ENCODE measurements at regions not wholly inside any gene's neighbourhood (a gene's known extent, or its start where the extent isn't known, plus 50 kb on each side); places are given as distances from the start of the nearest gene placed in this dataset.

GRCh38 chr9:118938581-118938980 lies 430.7 kb downstream of the BRINP1 start:
- CTCF ChIA-PET = interaction anchor here (0.6 kb wide), 2 partner anchors 20 to 780 kb away, joined by 3 read pairs; no protein-coding TSS in a partner anchor
- POLR2A ChIA-PET = no interaction called here
- no peak overlapping the region for H3K4me3 ChIP-seq (ENCODE audit: low read depth, low read length)

GRCh38 chr9:118940473-118940872 lies 428.8 kb downstream of the BRINP1 start:
- ChIA-PET POLR2A (no interaction called here), CTCF (interaction anchor here (0.9 kb wide), 1 partner anchor 927 kb away, joined by 3 read pairs; no protein-coding TSS in a partner anchor)
- no peak overlapping the region for H3K4me3 ChIP-seq (ENCODE audit: low read depth, low read length)
- no peaks in the 10 kb centered on the region for H3K9me3 ChIP-seq (ENCODE audit: control insufficient read depth, insufficient read depth, low read depth, low read length)
- no peaks in the 10 kb centered on the region for H3K36me3 ChIP-seq (ENCODE audit: control insufficient read depth in 2 of 2, insufficient read depth in 1 of 2, low read length in 2 of 2)
- no peaks in the 10 kb centered on the region for H3K4me1 ChIP-seq (ENCODE audit: control insufficient read depth, insufficient read depth, low read length)
- H3K27ac ChIP-seq (ENCODE audit: extremely low read depth, low read depth, low read length) = no peak overlapping the region
- TF ChIP-seq, protein P1, sequence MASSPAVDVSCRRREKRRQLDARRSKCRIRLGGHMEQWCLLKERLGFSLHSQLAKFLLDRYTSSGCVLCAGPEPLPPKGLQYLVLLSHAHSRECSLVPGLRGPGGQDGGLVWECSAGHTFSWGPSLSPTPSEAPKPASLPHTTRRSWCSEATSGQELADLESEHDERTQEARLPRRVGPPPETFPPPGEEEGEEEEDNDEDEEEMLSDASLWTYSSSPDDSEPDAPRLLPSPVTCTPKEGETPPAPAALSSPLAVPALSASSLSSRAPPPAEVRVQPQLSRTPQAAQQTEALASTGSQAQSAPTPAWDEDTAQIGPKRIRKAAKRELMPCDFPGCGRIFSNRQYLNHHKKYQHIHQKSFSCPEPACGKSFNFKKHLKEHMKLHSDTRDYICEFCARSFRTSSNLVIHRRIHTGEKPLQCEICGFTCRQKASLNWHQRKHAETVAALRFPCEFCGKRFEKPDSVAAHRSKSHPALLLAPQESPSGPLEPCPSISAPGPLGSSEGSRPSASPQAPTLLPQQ (tag by site-specific recombination; IDR thresholded peaks at IDR 0.05) = no peak
- no peak for TF ChIP-seq ZSCAN30 (tag by site-specific recombination; IDR thresholded peaks at IDR 0.05)

More at GRCh38 chr9:118938581-118938980, 430.7 kb downstream of the BRINP1 start:
- no peaks in the 10 kb centered on the region for H3K36me3 ChIP-seq (ENCODE audit: control insufficient read depth in 2 of 2, insufficient read depth in 1 of 2, low read length in 2 of 2)
- H3K27ac ChIP-seq (ENCODE audit: extremely low read depth, low read depth, low read length) = no peak overlapping the region
- TF ChIP-seq ZNF792 (tag by site-specific recombination; IDR thresholded peaks at IDR 0.05) = no peak
- no peak for TF ChIP-seq ZNF394 (tag by site-specific recombination; IDR thresholded peaks at IDR 0.05; ENCODE audit: borderline replicate concordance)
- TF ChIP-seq ZNF211 (tag by site-specific recombination; IDR thresholded peaks at IDR 0.05; ENCODE audit: low read depth) = no peak
- no peak for TF ChIP-seq ZNF155 (tag by site-specific recombination; IDR thresholded peaks at IDR 0.05)
- TF ChIP-seq ZNF423 (tag by site-specific recombination; IDR thresholded peaks at IDR 0.05) = no peak
- TF ChIP-seq, protein P2, sequence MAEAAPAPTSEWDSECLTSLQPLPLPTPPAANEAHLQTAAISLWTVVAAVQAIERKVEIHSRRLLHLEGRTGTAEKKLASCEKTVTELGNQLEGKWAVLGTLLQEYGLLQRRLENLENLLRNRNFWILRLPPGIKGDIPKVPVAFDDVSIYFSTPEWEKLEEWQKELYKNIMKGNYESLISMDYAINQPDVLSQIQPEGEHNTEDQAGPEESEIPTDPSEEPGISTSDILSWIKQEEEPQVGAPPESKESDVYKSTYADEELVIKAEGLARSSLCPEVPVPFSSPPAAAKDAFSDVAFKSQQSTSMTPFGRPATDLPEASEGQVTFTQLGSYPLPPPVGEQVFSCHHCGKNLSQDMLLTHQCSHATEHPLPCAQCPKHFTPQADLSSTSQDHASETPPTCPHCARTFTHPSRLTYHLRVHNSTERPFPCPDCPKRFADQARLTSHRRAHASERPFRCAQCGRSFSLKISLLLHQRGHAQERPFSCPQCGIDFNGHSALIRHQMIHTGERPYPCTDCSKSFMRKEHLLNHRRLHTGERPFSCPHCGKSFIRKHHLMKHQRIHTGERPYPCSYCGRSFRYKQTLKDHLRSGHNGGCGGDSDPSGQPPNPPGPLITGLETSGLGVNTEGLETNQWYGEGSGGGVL (tag by site-specific recombination; IDR thresholded peaks at IDR 0.05) = no peak
- TF ChIP-seq KLF7 (tag by site-specific recombination; IDR thresholded peaks at IDR 0.05; ENCODE audit: borderline replicate concordance) = no peak
- no peak for TF ChIP-seq KLF16 (tag by site-specific recombination; IDR thresholded peaks at IDR 0.05)
- no peak for TF ChIP-seq ZNF600 (tag by site-specific recombination; IDR thresholded peaks at IDR 0.05)
- no peak for TF ChIP-seq ZNF274 (IDR thresholded peaks at IDR 0.05; ENCODE audit: low read length)
- TF ChIP-seq ZNF274 (tag by site-specific recombination; IDR thresholded peaks at IDR 0.05; ENCODE audit: borderline replicate concordance) = no peak
- H3K9me3 ChIP-seq (ENCODE audit: control insufficient read depth, insufficient read depth, low read depth, low read length) = no peaks in the 10 kb centered on the region
- no peaks in the 10 kb centered on the region for H3K4me1 ChIP-seq (ENCODE audit: control insufficient read depth, insufficient read depth, low read length)

GRCh38 chr9:118946669-118947068 lies 422.6 kb downstream of the BRINP1 start:
- ChIA-PET POLR2A (no interaction called here), CTCF (no interaction called here)
- no peaks in the 10 kb centered on the region for H3K9me3 ChIP-seq (ENCODE audit: control insufficient read depth, insufficient read depth, low read depth, low read length)
- H3K27ac ChIP-seq (ENCODE audit: extremely low read depth, low read depth, low read length) = no peak overlapping the region
- H3K4me3 ChIP-seq (ENCODE audit: low read depth, low read length) = no peak overlapping the region
- H3K36me3 ChIP-seq (ENCODE audit: control insufficient read depth in 2 of 2, insufficient read depth in 1 of 2, low read length in 2 of 2) = no peaks in the 10 kb centered on the region
- H3K4me1 ChIP-seq (ENCODE audit: control insufficient read depth, insufficient read depth, low read length) = no peaks in the 10 kb centered on the region
- TF ChIP-seq ZNF223 (tag by site-specific recombination; IDR thresholded peaks at IDR 0.05) = no peak
- no peak for TF ChIP-seq ZNF558 (tag by site-specific recombination; IDR thresholded peaks at IDR 0.05)
- TF ChIP-seq BCL11A (tag by site-specific recombination; IDR thresholded peaks at IDR 0.05; ENCODE audit: low read depth) = no peak
- no peak for TF ChIP-seq ZNF133 (tag by site-specific recombination; IDR thresholded peaks at IDR 0.05)
- no peak for TF ChIP-seq ZSCAN30 (tag by site-specific recombination; IDR thresholded peaks at IDR 0.05)
- TF ChIP-seq GLIS2 (tag by site-specific recombination; IDR thresholded peaks at IDR 0.05) = no peak
- TF ChIP-seq PRDM6 (tag by site-specific recombination; IDR thresholded peaks at IDR 0.05) = no peak
- no peak for TF ChIP-seq ZNF274 (IDR thresholded peaks at IDR 0.05; ENCODE audit: low read length)
- no peak for TF ChIP-seq ZNF274 (tag by site-specific recombination; IDR thresholded peaks at IDR 0.05; ENCODE audit: borderline replicate concordance)
- TF ChIP-seq ZNF354C (tag by site-specific recombination; IDR thresholded peaks at IDR 0.05; ENCODE audit: borderline replicate concordance, low read depth) = no peak
- no peak for TF ChIP-seq SALL2 (tag by site-specific recombination; IDR thresholded peaks at IDR 0.05; ENCODE audit: borderline replicate concordance)
- no peak for TF ChIP-seq ZSCAN5A (tag by site-specific recombination; IDR thresholded peaks at IDR 0.05)
- no peak for TF ChIP-seq GLI4 (tag by site-specific recombination; IDR thresholded peaks at IDR 0.05)
- TF ChIP-seq, protein P1 (tag by site-specific recombination; IDR thresholded peaks at IDR 0.05) = no peak
- no peak for TF ChIP-seq ZNF571 (tag by site-specific recombination; IDR thresholded peaks at IDR 0.05)

Measured in HEK293 (cell line).